K562 (cell line): ENCODE measurements at regions not wholly inside any gene's neighbourhood (a gene's known extent, or its start where the extent isn't known, plus 50 kb on each side); places are given as distances from the start of the nearest gene placed in this dataset.

ENCODE experiments used
- CCAR2 ChIP-seq: fragments of 200-400 bp; formaldehyde crosslinking; IDR thresholded peaks from 2 replicates; pipeline ENCODE4 v1.6.1; 2017; ENCODE audit warnings: mild to moderate bottlenecking, low read depth, low read length
- CHD2 ChIP-seq: IDR thresholded peaks from 2 replicates; pipeline ENCODE4 v1.6.1; 2011; ENCODE audit warnings: low read depth, low read length
- CTCF ChIP-seq, 3 experiments: IDR thresholded peaks in 2 of 3; conservative IDR thresholded peaks in 1 of 3; 2 replicates each; pipeline ENCODE4 v1.5.1; 2011 to 2012; ENCODE audit warnings: low read length in 3 of 3, mild to moderate bottlenecking in 3 of 3, control low read depth in 2 of 3, improper control_type of control experiment in 1 of 3, inconsistent platforms in 1 of 3, low read depth in 1 of 3, mixed read lengths in 1 of 3, moderate library complexity in 1 of 3; ENCODE audit not compliant: insufficient read depth in 2 of 3
- FOXA1 ChIP-seq: fragments of 450-650 bp; IDR thresholded peaks from 2 replicates; pipeline ENCODE4 v1.6.1; 2016; ENCODE audit warnings: mild to moderate bottlenecking, borderline replicate concordance
- JUND ChIP-seq, 2 experiments: IDR thresholded peaks; 2 replicates in 1 of 2; 3 replicates in 1 of 2; pipeline ENCODE4 v1.6.1; 2011; ENCODE audit warnings: borderline replicate concordance in 2 of 2, low read depth in 2 of 2, low read length in 2 of 2, improper control_type of control experiment in 1 of 2, missing biosample characterization in 1 of 2, missing genetic modification characterization in 1 of 2, missing genetic modification reagents in 1 of 2
- POLR2A ChIP-seq: fragments of 450-650 bp; conservative IDR thresholded peaks from 2 replicates; pipeline ENCODE4 v1.6.1; 2016
- POLR3A ChIP-seq: IDR thresholded peaks from 2 replicates; pipeline ENCODE4 v1.6.1; 2011; ENCODE audit warnings: borderline replicate concordance, mild to moderate bottlenecking, moderate library complexity; ENCODE audit not compliant: insufficient read length, insufficient read depth; ENCODE audit errors: extremely low read depth
- RAD21 ChIP-seq, 2 experiments: fragments of 250-450 bp in 1 of 2; fragments of 450-650 bp in 1 of 2; sonication (Bioruptor Pico) in 1 of 2; formaldehyde crosslinking in 1 of 2; IDR thresholded peaks in 1 of 2; conservative IDR thresholded peaks in 1 of 2; 2 replicates each; pipeline versions ENCODE4 v1.4.0 to v1.8.0; 2020 to 2022; ENCODE audit warnings: mild to moderate bottlenecking in 2 of 2, moderate library complexity in 1 of 2
- RCOR1 ChIP-seq, 2 experiments: IDR thresholded peaks; 2 replicates each; pipeline ENCODE4 v1.6.1; 2012; ENCODE audit warnings: low read depth in 2 of 2, low read length in 2 of 2, borderline replicate concordance in 1 of 2, improper control_type of control experiment in 1 of 2
- SP1 ChIP-seq: sonication (generic); formaldehyde crosslinking; IDR thresholded peaks from 2 replicates; pipeline ENCODE4 v1.8.1; 2022; ENCODE audit warnings: mild to moderate bottlenecking, missing genetic modification reagents
- TF ChIP-seq, protein P1 (sequence below): fragments of 250-450 bp; sonication (Bioruptor Pico); IDR thresholded peaks from 2 replicates; pipeline ENCODE4 v1.8.0; 2022; ENCODE audit warnings: moderate library complexity, mild to moderate bottlenecking, inconsistent platforms

DNA sequence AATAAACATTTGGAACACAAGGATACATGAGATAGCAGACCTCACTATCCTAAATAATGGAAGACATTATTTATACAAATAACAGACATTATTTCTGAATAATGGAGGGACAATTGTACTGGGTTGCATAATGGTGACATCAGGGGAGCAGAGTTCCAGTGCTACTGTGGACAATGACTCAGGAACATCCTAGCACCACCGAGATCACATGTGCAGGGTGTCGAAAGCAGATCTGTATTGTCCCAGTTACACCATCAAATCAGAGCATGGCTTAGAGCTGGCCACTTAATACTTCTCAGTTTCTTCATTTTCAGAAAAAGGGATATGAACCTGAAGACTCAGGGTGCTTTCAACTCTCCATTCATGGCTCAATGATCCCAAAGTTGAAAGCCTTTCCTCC, 249.1 kb upstream of the RBMS1 start:
- TF ChIP-seq RAD21 (CRISPR knock-in tag; conservative IDR thresholded peaks at IDR 0.05 in 1 of 2, IDR thresholded peaks at IDR 0.05 in 1 of 2) (no peak), CCAR2 (no peak), FOXA1 (no peak), SP1 (no peak), POLR3A (no peak), JUND (IDR thresholded peaks at IDR 0.05; ENCODE audit: borderline replicate concordance, low read depth, low read length) (no peak), JUND (tag; IDR thresholded peaks at IDR 0.05; ENCODE audit: borderline replicate concordance, low read depth, low read length) (no peak), CHD2 (no peak), RCOR1 (IDR thresholded peaks at IDR 0.05; ENCODE audit: borderline replicate concordance in 1 of 2, low read depth in 2 of 2, low read length in 2 of 2) (no peak), POLR2A (no peak), CTCF (IDR thresholded peaks at IDR 0.05 in 2 of 3, conservative IDR thresholded peaks at IDR 0.05 in 1 of 3; ENCODE audit: insufficient read depth in 2 of 3, low read depth in 1 of 3, low read length in 3 of 3) (no peak)
- TF ChIP-seq, protein P1, sequence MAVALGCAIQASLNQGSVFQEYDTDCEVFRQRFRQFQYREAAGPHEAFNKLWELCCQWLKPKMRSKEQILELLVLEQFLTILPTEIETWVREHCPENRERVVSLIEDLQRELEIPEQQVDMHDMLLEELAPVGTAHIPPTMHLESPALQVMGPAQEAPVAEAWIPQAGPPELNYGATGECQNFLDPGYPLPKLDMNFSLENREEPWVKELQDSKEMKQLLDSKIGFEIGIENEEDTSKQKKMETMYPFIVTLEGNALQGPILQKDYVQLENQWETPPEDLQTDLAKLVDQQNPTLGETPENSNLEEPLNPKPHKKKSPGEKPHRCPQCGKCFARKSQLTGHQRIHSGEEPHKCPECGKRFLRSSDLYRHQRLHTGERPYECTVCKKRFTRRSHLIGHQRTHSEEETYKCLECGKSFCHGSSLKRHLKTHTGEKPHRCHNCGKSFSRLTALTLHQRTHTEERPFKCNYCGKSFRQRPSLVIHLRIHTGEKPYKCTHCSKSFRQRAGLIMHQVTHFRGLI (CRISPR knock-in tag) = no peak
